Uterus (tissue), 2 donors: ENCODE measurements at regions not wholly inside any gene's neighbourhood (a gene's known extent, or its start where the extent isn't known, plus 50 kb on each side); places are given as distances from the start of the nearest gene placed in this dataset.

Experiments used
- POLR2A ChIP-seq, 2 donors: fragments of 450-650 bp; IDR thresholded peaks; one replicate each; pipeline ENCODE4 v1.6.1; 2016; ENCODE audit warnings: antibody characterized with exemption in 2 of 2, mild to moderate bottlenecking in 1 of 2, moderate library complexity in 1 of 2
- TF ChIP-seq, protein P1 (sequence below), 4 experiments: fragments of 200-600 bp in 2 of 4; fragments of 450-650 bp in 2 of 4; sonication (generic) in 2 of 4; IDR thresholded peaks; one replicate each; pipeline ENCODE4 v1.5.1; 2016 to 2019; ENCODE audit warnings: antibody characterized with exemption in 4 of 4, mild to moderate bottlenecking in 2 of 4, moderate library complexity in 1 of 4

GRCh38 chr6:56758553-56758952 lies 115.9 kb upstream of the DST start:
- TF ChIP-seq, protein P1, sequence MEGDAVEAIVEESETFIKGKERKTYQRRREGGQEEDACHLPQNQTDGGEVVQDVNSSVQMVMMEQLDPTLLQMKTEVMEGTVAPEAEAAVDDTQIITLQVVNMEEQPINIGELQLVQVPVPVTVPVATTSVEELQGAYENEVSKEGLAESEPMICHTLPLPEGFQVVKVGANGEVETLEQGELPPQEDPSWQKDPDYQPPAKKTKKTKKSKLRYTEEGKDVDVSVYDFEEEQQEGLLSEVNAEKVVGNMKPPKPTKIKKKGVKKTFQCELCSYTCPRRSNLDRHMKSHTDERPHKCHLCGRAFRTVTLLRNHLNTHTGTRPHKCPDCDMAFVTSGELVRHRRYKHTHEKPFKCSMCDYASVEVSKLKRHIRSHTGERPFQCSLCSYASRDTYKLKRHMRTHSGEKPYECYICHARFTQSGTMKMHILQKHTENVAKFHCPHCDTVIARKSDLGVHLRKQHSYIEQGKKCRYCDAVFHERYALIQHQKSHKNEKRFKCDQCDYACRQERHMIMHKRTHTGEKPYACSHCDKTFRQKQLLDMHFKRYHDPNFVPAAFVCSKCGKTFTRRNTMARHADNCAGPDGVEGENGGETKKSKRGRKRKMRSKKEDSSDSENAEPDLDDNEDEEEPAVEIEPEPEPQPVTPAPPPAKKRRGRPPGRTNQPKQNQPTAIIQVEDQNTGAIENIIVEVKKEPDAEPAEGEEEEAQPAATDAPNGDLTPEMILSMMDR (IDR thresholded peaks at IDR 0.05), result no peak
- TF ChIP-seq POLR2A (IDR thresholded peaks at IDR 0.05), result no peak
